Muscle of back (tissue), 3 donors: ENCODE measurements at regions not wholly inside any gene's neighbourhood (a gene's known extent, or its start where the extent isn't known, plus 50 kb on each side); places are given as distances from the start of the nearest gene placed in this dataset.
A peak's percentile ranks its signal among the peaks of the same experiment; 100 is the strongest.
"Not testable (repeated sequence)": the region's sequence is repeated elsewhere in the genome, so short reads cannot be mapped to it uniquely, and the experiment has no call there.

Experiments used
- DNase-seq, 3 donors: peaks; one replicate each; pipeline versions ENCODE4 v3.0.0 to v3.0.0-alpha.2; 2013

DNA sequence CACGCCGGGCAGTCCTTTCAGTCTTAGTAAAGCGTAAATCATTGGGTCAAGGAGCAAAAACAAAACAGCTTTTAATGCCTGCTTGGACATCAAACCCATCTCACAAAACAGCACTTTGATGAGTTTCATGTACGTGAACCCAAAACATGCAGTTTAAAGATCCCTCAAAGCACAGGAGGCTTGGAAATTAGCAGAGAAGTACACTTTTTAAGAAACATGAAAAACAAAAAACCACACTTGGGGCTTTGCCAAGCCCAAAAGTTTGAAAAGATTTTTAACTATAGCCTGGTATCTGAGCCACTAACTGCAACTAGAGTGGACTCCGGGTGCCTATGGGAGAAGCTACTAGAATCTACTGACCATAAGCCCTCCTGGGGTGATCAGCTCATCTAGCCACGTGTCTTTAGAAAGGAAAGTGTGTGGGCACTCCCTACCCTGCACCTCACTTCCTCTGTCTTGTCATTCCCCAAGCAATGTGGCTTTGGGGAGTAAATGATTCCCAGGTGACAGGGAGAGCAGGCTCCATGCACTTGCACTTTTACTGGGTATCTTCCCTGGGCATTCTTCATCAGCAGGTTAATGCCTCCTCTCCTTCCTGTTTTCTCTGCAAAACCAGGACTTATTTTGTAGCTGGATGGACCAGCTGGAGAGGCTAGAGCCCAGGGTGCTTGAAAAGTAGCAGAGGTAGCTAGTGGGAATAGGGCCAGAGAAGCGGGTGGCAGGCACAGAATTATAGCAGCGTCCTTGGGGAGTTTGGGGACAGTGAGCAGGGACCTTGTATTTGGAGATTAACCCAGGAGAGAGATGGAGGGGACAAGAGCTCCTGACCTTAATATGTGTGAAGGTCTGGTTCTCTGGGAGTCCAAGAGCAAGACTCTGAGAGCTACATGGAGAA is 339.3 kb downstream of the BCL11B start:
- no peak for DNase-seq

- DNase-seq, result not testable (repeated sequence)
These were observed 337.4 kb downstream of the BCL11B start for GRCh38 chr14:98934569-98934968.

DNA sequence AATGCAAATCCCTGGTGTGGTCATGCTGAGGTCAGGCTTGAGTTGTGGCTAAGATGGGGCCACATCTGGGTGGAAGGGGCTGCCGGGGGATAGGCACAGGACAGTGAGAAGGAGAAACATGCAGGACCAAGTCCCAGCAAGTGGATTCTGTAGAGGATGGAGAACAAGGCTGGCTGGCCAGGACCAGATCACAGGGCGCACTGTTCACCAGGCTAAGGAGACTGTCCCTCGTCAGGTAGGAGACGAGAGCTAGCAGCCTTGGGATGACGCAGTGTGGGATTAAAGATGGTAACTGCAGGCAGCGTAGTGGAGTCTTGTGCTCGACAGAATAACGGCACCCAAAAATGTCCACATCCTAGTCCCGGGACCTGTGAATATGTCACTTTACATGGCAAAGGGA is 336.1 kb downstream of the BCL11B start:
- no peak for DNase-seq

GRCh38 chr14:98937021-98937420 is 335.0 kb downstream of the BCL11B start:
- DNase-seq, result no peak

DNA sequence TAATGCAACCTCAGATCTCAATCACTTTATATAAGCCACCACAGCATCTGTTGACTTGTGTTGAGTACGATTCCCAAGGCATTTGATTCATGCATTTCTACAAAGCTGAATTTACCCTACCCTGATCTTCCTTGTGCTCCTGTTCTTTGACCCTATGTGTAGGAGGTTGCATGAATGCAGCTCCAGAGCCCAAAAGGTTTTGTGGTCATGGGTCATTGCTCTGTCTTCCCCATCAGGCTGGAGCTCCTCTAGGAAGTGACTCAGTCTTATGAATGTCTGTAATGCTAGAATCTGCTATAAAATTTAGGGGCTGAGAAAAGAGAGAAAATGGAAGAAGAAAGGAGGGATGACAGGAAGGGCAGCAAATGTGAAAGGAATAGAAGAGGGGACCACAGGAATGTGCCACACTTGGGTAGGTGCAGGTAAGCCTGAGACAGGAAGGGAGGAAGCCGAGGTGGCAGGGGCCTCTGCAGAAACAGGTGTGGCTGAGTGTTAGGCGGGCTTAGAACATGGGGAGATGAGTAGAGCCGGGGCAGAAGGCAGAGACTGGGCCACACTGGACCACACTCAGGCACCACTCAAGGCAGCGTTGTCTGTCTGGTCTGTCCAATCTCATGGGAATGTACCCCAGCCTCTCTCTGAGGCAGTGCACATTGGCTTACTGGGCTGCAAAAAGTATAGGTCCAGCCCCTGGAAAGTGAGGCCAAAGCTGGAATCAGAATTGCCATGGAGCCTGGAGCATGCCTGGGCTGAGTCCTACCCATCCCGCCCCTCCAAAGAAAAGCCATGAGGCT is 334.1 kb downstream of the BCL11B start:
- DNase-seq, result no peak

DNA sequence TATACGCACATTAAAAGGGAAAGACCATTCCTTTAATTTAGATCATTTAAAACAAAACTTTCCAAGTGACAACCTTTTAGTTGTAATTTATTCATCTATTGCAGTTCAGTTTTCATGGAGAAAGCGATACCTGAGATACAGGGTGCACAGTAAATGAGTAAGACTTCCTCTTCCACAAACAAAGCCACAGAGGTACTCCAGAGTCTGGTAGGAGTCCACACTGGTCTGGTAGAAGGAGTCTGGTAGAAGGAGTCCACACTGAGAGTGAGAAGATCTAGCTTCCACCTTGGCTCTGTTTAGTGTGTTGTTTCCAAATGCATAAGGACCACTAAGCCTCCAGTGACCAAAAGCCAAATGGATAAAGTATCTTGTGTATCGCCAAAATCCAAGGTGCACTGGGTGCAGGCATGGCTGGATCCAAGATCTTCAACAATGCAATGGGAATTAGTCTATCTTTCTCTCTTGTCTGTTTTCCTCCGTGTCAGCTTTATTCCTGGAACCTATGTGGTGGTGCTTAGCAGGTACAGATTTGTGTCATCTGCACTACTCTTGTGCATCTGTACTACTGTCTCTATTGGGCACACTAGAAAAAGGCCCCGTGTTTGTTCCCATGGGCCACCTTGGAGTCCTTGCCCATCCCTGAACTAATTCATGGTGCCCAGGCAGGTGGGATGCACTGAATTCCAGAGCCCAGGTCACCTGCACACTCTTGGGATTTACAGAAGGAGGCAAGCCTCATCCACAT is 331.1 kb downstream of the BCL11B start:
- DNase-seq, result no peak

DNA sequence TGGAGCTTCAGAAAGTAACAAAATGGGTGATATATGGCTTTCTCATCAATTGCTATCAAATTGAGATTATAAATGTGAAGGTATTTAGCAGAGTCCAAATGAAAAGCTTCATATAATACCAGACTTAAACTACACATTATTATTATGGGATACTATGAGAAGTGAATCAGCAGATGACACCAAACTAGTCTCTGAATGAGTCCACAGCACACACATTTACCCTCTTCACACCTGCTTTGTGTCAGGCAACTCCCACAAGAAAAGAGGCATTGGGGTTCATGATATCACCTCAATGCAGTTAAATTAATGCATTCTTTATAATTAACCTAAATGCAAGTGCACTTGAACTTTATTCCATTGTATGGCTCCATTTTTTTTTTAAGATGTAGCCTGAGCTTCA is 330.5 kb downstream of the BCL11B start:
- no peak for DNase-seq

GRCh38 chr14:98943907-98944306 is 328.1 kb downstream of the BCL11B start:
- no peak for DNase-seq

GRCh38 chr14:98944989-98945388 is 327.0 kb downstream of the BCL11B start:
- DNase-seq, result no peak

DNA sequence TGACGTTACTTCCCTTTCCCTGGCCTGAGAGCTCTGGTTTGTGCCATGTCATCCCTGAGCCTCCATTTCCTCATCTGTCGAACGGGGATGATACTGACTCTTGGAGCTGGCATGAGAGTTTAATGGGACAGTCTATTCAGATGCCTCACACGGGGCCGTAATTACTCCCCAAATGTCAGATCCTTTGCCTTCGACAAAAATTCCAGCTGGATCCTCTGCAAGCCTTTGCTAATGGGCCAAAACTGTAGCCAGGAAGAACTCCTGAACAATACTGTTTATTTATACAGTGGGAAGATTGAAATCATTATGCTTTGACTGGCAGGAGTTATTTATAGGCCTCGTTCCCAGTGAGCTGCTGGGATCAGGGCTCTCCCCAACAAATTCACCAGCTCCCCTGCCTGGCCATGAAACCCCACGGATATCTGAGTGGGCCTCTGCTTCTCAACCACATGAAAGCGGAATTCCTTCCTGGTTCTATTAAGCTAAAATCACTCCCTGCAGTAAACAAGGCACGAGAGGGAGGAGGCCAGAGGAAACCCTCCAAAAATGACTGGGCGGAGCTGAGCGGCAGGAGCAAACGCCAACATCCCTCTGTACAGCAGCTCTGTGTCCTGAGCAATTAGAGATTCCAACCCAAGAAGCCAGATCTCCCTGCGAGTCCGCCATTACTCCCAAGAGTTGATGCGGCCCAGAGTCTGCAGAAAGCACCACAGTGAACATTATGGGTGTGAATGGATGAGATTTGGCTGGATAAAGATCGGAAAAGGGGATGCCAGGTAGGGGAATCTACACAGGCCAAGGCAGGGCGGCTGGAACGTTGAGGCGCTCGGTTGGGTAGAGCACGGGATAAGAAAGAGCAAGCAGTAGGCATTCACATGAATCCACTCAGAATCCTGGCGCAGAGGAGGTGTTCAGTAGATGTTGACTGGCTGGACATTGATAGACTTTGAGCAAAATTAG is 326.1 kb downstream of the BCL11B start:
- DNase-seq, result peak in 2 of 3 donors; percentile 38 to 68

DNA sequence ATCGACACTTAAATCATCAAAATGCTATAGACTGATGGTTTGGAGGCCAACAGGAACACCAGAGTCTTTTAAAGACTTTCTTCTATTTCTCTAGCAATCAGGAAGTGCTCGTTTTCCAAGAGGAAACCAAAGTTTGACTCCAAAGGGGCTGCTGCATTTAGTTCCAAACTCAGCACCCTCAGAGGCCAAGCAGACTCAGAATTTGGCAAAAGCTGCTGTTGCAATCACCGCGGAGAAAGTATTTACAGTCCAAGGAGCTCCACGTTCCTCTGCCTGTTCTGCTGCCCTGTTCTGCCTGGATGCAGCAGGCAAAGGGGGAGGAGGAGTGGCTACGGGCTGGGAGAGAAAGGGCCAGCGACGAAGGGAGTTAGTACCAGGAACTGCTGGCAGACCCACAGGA is 325.1 kb downstream of the BCL11B start:
- DNase-seq, result peak in 2 of 3 donors; percentile 63 to 81

GRCh38 chr14:98947911-98948595 is 323.9 kb downstream of the BCL11B start:
- no peak for DNase-seq

DNA sequence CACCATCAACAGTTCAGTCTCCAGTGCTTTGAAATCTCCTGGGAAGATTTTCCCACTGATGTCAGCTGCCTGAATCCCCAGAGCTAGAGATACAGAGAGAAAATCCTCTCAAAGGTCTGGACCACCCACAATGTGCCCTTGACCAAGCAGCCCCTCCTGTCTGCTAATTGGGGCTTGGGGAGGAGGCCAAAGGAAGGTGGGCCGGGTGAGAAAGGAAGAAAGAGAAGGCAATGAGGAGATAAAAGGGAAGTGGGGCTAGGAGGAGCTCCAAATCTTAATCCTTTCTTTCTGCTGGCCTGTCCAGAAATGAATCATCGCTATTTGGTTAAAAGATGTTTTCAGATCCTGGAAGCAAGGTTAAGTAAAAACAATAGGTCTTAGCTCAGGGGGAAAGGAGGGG is 322.9 kb downstream of the BCL11B start:
- DNase-seq, result no peak

DNA sequence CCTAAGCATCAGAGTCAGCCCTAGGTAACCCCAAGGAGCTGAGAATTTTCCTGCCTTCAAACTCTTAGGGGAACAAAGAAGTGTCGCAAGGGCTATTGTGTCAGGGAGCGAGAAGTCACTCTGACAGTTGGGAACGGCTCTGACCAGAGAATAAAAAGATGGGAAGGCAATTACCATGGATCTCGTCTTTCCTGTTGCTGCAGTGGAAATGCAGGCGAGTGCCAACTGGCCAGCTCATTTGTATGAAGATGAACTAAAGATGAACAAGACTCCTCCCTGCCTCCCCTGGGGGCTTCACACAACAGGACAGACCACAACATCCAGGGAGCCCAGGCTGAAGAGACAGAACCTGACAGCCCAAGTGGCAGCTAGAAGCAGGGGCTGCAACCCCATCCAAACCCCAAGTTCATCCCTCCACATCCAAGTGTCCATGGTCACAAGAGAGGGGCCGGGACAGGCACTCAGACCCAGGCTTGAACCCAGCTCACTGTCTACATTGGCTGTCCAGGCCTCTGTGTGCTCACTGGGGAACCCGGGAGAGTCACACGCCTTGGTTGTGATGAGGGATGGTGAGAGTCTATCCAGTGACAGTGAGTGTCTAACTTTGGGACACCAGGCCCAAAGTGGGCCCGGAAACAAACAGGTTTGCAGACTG is 322.4 kb downstream of the BCL11B start:
- peak in 1 of 3 donors; percentile 60 for DNase-seq

- DNase-seq, result no peak
These were observed 321.6 kb downstream of the BCL11B start for GRCh38 chr14:98950353-98950895.

DNA sequence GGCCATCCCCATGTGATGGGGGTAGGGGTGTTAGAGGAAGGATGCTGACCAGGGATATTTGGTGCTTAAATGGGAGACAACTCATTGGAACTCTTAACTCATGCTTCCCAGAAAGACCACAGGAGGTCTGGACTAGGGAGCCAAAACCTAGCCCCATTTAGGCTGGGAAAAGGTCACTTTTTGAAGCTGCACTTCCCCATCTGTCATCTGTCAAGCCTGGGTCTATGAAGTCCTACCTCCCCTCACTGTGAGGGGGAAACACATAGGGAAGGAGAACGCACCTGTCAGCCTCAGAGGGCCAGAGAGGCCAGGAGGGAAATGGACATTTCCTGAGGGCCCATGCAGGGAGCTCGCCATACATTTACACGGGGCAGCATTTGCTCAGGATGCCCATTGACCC is 321.0 kb downstream of the BCL11B start:
- DNase-seq, result no peak

GRCh38 chr14:98951521-98952152 is 320.4 kb downstream of the BCL11B start:
- DNase-seq, result no peak

GRCh38 chr14:98952593-98953350 is 319.2 kb downstream of the BCL11B start:
- DNase-seq, result peak in 1 of 3 donors; percentile 77
